H9 (cell line): ENCODE measurements at regions not wholly inside any gene's neighbourhood (a gene's known extent, or its start where the extent isn't known, plus 50 kb on each side); places are given as distances from the start of the nearest gene placed in this dataset.

Source experiments
- DNase-seq: peaks from one replicate; pipeline ENCODE4 v3.0.0-alpha.2; 2017
- H2AFZ ChIP-seq: one replicate; pipeline ENCODE4 v1.6.1; 2013; ENCODE audit warnings: mild to moderate bottlenecking, low read length, control low read depth, moderate library complexity
- H2AK5ac ChIP-seq: 2 replicates; pipeline ENCODE4 v1.6.1; 2013; ENCODE audit warnings: low read length, control low read depth, mixed read lengths; ENCODE audit not compliant: insufficient read length
- H2BK120ac ChIP-seq: one replicate; pipeline ENCODE4 v1.6.1; 2013; ENCODE audit warnings: low read depth, mild to moderate bottlenecking, low read length, control low read depth, inconsistent platforms; ENCODE audit not compliant: poor library complexity, severe bottlenecking
- H2BK12ac ChIP-seq: 2 replicates; pipeline ENCODE4 v1.6.1; 2013; ENCODE audit warnings: low read length, control low read depth, mixed read lengths, low read depth; ENCODE audit not compliant: insufficient read length
- H2BK15ac ChIP-seq: 2 replicates; pipeline ENCODE4 v1.6.1; 2013; ENCODE audit warnings: low read depth, low read length, control low read depth
- H2BK20ac ChIP-seq: one replicate; pipeline ENCODE4 v1.6.1; 2013; ENCODE audit warnings: low read depth, mild to moderate bottlenecking, low read length, control low read depth, inconsistent platforms; ENCODE audit not compliant: poor library complexity, severe bottlenecking
- H2BK5ac ChIP-seq: 2 replicates; pipeline ENCODE4 v1.6.1; 2013; ENCODE audit warnings: low read length, control low read depth, mixed read lengths; ENCODE audit not compliant: insufficient read length
- H3K14ac ChIP-seq: 2 replicates; pipeline ENCODE4 v1.6.1; 2013; ENCODE audit warnings: low read length, control low read depth; ENCODE audit not compliant: insufficient read depth
- H3K18ac ChIP-seq: 2 replicates; pipeline ENCODE4 v1.6.1; 2013; ENCODE audit warnings: low read depth, mild to moderate bottlenecking, mixed read lengths, low read length, control low read depth; ENCODE audit not compliant: insufficient read length
- H3K23ac ChIP-seq: 2 replicates; pipeline ENCODE4 v1.6.1; 2013; ENCODE audit warnings: low read length, control low read depth, mixed read lengths, low read depth; ENCODE audit not compliant: insufficient read length
- H3K23me2 ChIP-seq: 2 replicates; pipeline ENCODE4 v1.6.1; 2013; ENCODE audit warnings: low read depth, mild to moderate bottlenecking, mixed read lengths, low read length, control low read depth; ENCODE audit not compliant: insufficient read length, poor library complexity, severe bottlenecking
- H3K27ac ChIP-seq: 2 replicates; pipeline ENCODE4 v1.5.1; 2013; ENCODE audit warnings: low read length, control low read depth, mixed read lengths, low read depth; ENCODE audit not compliant: insufficient read length
- H3K27me3 ChIP-seq: 2 replicates; pipeline ENCODE4 v1.6.1; 2013; ENCODE audit warnings: low read length, control low read depth, inconsistent platforms; ENCODE audit not compliant: insufficient read depth
- H3K4ac ChIP-seq: 2 replicates; pipeline ENCODE4 v1.6.1; 2013; ENCODE audit warnings: low read depth, mild to moderate bottlenecking, control low read depth, inconsistent platforms, low read length, moderate library complexity
- H3K4me1 ChIP-seq: 2 replicates; pipeline ENCODE4 v1.6.1; 2013; ENCODE audit warnings: low read length, control low read depth, inconsistent platforms; ENCODE audit not compliant: insufficient read depth
- H3K4me2 ChIP-seq: 2 replicates; pipeline ENCODE4 v1.6.1; 2013; ENCODE audit warnings: low read length, control low read depth, mixed read lengths; ENCODE audit not compliant: insufficient read length, insufficient read depth
- H3K56ac ChIP-seq: 2 replicates; pipeline ENCODE4 v1.6.1; 2013; ENCODE audit warnings: low read depth, mild to moderate bottlenecking, mixed read lengths, low read length, control low read depth; ENCODE audit not compliant: insufficient read length
- H3K79me1 ChIP-seq: 2 replicates; pipeline ENCODE4 v1.6.1; 2013; ENCODE audit warnings: low read depth, mild to moderate bottlenecking, moderate library complexity, low read length, control low read depth, inconsistent platforms; ENCODE audit not compliant: insufficient read depth, poor library complexity, severe bottlenecking
- H3K79me2 ChIP-seq: 2 replicates; pipeline ENCODE4 v1.6.1; 2013; ENCODE audit warnings: low read length, control low read depth, inconsistent platforms; ENCODE audit not compliant: insufficient read depth
- H3K9ac ChIP-seq: 2 replicates; pipeline ENCODE4 v1.6.1; 2013; ENCODE audit warnings: low read length, control low read depth, mixed read lengths; ENCODE audit not compliant: insufficient read length; ENCODE audit errors: extremely low read depth
- H3K9me3 ChIP-seq: one replicate; pipeline ENCODE4 v1.6.1; 2013; ENCODE audit warnings: low read depth, low read length, inconsistent platforms; ENCODE audit not compliant: control insufficient read depth
- H3T11ph ChIP-seq: one replicate; pipeline ENCODE4 v1.6.1; 2013; ENCODE audit warnings: mild to moderate bottlenecking, low read length, control low read depth, inconsistent platforms
- H4K20me1 ChIP-seq: one replicate; pipeline ENCODE4 v1.6.1; 2013; ENCODE audit not compliant: control insufficient read depth, insufficient read length, insufficient read depth
- H4K5ac ChIP-seq: 2 replicates; pipeline ENCODE4 v1.6.1; 2013; ENCODE audit warnings: low read depth, mild to moderate bottlenecking, mixed read lengths, low read length, control low read depth; ENCODE audit not compliant: insufficient read length
- H4K8ac ChIP-seq: replicated peaks from 2 replicates; pipeline ENCODE4 v1.6.1; 2013; ENCODE audit warnings: low read length, control low read depth, mixed read lengths, low read depth; ENCODE audit not compliant: insufficient read length
- H4K91ac ChIP-seq: 2 replicates; pipeline ENCODE4 v1.6.1; 2013; ENCODE audit warnings: low read depth, mild to moderate bottlenecking, moderate library complexity, mixed read lengths, low read length, control low read depth; ENCODE audit not compliant: insufficient read length
- H3K27ac Mint-ChIP-seq, 3 experiments: 2 replicates in 2 of 3; 3 replicates in 1 of 3; pipeline ENCODE4 v1.8.0; 2020 to 2021; ENCODE audit warnings: mixed read lengths in 3 of 3, mild to moderate bottlenecking in 1 of 3, moderate library complexity in 1 of 3
- H3K27me3 Mint-ChIP-seq: 2 replicates; pipeline ENCODE4 v1.8.0; 2021; ENCODE audit warnings: low read depth, mild to moderate bottlenecking, moderate library complexity, mixed read lengths
- H3K36me3 Mint-ChIP-seq, 3 experiments: 2 replicates in 2 of 3; 3 replicates in 1 of 3; pipeline ENCODE4 v1.8.0; 2020 to 2021; ENCODE audit warnings: low read depth in 3 of 3, mixed read lengths in 3 of 3; ENCODE audit not compliant: insufficient read depth in 1 of 3
- H3K4me1 Mint-ChIP-seq, 2 experiments: 2 replicates each; pipeline ENCODE4 v1.8.0; 2020; ENCODE audit warnings: mixed read lengths in 2 of 2
- H3K4me3 Mint-ChIP-seq, 2 experiments: 2 replicates in 1 of 2; 3 replicates in 1 of 2; pipeline ENCODE4 v1.8.0; 2020 to 2021; ENCODE audit warnings: mild to moderate bottlenecking in 2 of 2, mixed read lengths in 2 of 2, moderate library complexity in 1 of 2
- H3K9me3 Mint-ChIP-seq, 2 experiments: 2 replicates in 1 of 2; 3 replicates in 1 of 2; pipeline ENCODE4 v1.8.0; 2020; ENCODE audit warnings: mild to moderate bottlenecking in 2 of 2, mixed read lengths in 2 of 2, moderate library complexity in 1 of 2
- WGBS: extraction: QIAGEN DNeasy Blood & Tissue Kit; methylation state at CpG from one replicate; pipeline ENCODE4 v1.1.7; 2013; ENCODE audit warnings: missing lambda C conversion rate, low lambda C conversion rate, mixed read lengths; ENCODE audit not compliant: insufficient read length; ENCODE audit errors: extremely low coverage; 5-methylcytosine and 5-hydroxymethylcytosine counted together
- TF ChIP-seq, protein P1 (sequence below): fragments of 200-600 bp; sonication (generic); conservative IDR thresholded peaks from 3 replicates; pipeline ENCODE4 v1.8.0; 2021; ENCODE audit warnings: antibody characterized with exemption, mild to moderate bottlenecking

DNA sequence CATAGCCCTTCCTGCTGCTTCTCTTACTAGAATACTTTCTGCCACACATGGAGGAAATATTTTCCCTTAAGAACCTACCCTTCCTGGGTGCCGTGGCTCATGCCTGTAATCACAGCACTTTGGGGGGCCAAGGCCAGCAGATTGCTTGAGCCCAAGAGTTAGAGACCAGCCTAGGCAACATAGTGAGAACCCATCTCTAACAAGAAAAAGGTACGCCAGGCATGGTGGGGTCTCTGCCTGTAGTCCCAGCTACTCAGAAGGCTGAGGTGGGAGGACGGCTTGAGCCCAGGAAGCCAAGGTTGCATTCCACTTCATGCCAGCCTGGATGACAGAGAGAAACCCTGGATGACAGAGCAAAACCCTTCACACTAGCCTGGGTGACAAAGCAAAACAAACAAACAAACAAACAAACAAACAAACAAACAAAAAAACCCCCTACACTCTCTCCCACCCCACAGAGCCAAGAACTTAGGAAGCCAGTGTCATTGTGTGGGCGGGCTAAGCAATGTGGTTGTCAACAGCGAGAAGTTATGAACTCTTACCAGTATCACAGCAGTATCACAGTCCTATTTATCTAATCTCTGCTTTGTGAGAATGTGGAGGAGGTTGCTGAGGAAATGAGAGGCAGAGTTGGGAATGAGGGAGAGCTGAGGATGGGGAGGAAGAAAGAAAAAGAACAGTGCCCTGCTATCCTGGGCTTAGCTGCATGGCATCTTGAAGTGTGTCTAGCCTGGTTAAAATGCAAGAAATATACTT, 53.8 kb upstream of the CLEC14A start:
- Histone ChIP-seq H2BK12ac (peak overlapping the region; percentile 88), H3K79me1 (no peaks in the 10 kb centered on the region), H3K18ac (no peak overlapping the region), H2BK120ac (no peak overlapping the region), H3K9ac (no peak overlapping the region), H3K56ac (no peak overlapping the region), H3K27me3 (no peaks in the 10 kb centered on the region; the same call in 1 of the 2 replicates), H2AFZ (no peak overlapping the region), H2BK5ac (no peak overlapping the region), H3K4me1 (peaks cover 4% of the 10 kb centered on the region; the same call in 1 of the 2 replicates), H3K14ac (no peak overlapping the region), H3K4me2 (no peak overlapping the region), H3K9me3 (no peaks in the 10 kb centered on the region), H3T11ph (no peak overlapping the region), H4K91ac (no peak overlapping the region), H4K20me1 (no peaks in the 10 kb centered on the region), H2BK20ac (no peak overlapping the region), H3K23me2 (no peaks in the 10 kb centered on the region), H3K4ac (no peak overlapping the region), H2BK15ac (no peak overlapping the region), H4K8ac (no peak overlapping the region), H2AK5ac (no peak overlapping the region), H3K23ac (no peak overlapping the region), H3K79me2 (no peaks in the 10 kb centered on the region), H3K27ac (no peak overlapping the region), H4K5ac (no peak overlapping the region)
- no peaks in the 10 kb centered on the region for H3K9me3 Mint-ChIP-seq
- no CpG with 5 or more reads among the region's 5 CpGs for WGBS
- TF ChIP-seq, protein P1, sequence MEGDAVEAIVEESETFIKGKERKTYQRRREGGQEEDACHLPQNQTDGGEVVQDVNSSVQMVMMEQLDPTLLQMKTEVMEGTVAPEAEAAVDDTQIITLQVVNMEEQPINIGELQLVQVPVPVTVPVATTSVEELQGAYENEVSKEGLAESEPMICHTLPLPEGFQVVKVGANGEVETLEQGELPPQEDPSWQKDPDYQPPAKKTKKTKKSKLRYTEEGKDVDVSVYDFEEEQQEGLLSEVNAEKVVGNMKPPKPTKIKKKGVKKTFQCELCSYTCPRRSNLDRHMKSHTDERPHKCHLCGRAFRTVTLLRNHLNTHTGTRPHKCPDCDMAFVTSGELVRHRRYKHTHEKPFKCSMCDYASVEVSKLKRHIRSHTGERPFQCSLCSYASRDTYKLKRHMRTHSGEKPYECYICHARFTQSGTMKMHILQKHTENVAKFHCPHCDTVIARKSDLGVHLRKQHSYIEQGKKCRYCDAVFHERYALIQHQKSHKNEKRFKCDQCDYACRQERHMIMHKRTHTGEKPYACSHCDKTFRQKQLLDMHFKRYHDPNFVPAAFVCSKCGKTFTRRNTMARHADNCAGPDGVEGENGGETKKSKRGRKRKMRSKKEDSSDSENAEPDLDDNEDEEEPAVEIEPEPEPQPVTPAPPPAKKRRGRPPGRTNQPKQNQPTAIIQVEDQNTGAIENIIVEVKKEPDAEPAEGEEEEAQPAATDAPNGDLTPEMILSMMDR: no peak
- DNase-seq: peak; percentile 22
- no peak overlapping the region for H3K27ac Mint-ChIP-seq
- no peaks in the 10 kb centered on the region for H3K36me3 Mint-ChIP-seq
- no peak overlapping the region for H3K4me3 Mint-ChIP-seq
- peaks cover 13 to 23% of the 10 kb centered on the region in 2 experiments for H3K4me1 Mint-ChIP-seq
- H3K27me3 Mint-ChIP-seq: peaks cover 79% of the 10 kb centered on the region
